ENCODE measurements at regions not wholly inside any gene's neighbourhood (a gene's known extent, or its start where the extent isn't known, plus 50 kb on each side); places are given as distances from the start of the nearest gene placed in this dataset.

DNA sequence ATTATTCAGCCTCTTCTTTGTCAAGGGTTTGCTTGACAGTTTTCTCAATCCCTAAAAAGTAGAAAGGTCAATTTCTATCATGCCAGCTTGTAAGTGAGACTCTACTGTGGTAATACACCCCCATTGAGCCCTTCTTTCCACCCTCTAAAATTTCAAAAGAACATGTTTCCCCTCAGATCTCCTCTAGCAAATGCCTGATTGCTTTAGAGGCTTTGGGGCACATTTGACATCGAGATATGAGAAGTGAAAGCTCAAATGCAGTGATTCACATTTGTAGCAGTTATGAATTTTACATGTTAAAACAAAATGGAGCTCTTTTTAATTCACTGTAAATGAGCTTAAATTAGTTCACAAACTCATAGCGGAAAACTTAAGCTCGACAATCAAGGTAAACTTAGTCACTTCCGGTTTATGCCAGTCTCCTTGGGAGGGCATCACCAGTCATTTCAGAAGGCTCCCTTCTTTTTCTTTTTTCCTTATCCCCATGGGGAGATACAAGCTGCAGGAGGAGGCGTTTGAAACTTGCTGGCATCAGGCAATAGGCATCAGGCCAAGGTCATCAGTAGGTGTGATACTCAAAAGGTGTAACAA, 55.3 kb upstream of the ADO start:
- Histone ChIP-seq H4K20me1 (ENCODE audit: control insufficient read depth, insufficient read depth, insufficient read length) (no peaks in the 10 kb centered on the region), H3K79me1 (ENCODE audit: insufficient read depth, low read depth, low read length, poor library complexity, severe bottlenecking) (no peaks in the 10 kb centered on the region), H4K91ac (ENCODE audit: insufficient read length, low read depth, low read length) (no peak overlapping the region), H2AFZ (ENCODE audit: low read length) (no peak overlapping the region), H4K8ac (replicated peaks; ENCODE audit: insufficient read length, low read depth, low read length) (no peak overlapping the region), H3K27me3 (ENCODE audit: insufficient read depth, low read length) (no peaks in the 10 kb centered on the region), H2AK5ac (ENCODE audit: insufficient read length, low read length) (no peak overlapping the region), H3K4ac (ENCODE audit: low read depth, low read length) (no peak overlapping the region), H3K56ac (ENCODE audit: insufficient read length, low read depth, low read length) (no peak overlapping the region), H3T11ph (ENCODE audit: low read length) (no peak overlapping the region), H3K27ac (ENCODE audit: insufficient read length, low read depth, low read length) (no peak overlapping the region), H3K14ac (ENCODE audit: insufficient read depth, low read length) (no peak overlapping the region), H3K79me2 (ENCODE audit: insufficient read depth, low read length) (no peaks in the 10 kb centered on the region), H2BK20ac (ENCODE audit: low read depth, low read length, poor library complexity, severe bottlenecking) (no peak overlapping the region), H3K9me3 (ENCODE audit: control insufficient read depth, low read depth, low read length) (no peaks in the 10 kb centered on the region), H2BK12ac (ENCODE audit: insufficient read length, low read depth, low read length) (no peak overlapping the region), H4K5ac (ENCODE audit: insufficient read length, low read depth, low read length) (no peak overlapping the region), H3K4me1 (ENCODE audit: insufficient read depth, low read length) (no peaks in the 10 kb centered on the region), H2BK15ac (ENCODE audit: low read depth, low read length) (no peak overlapping the region), H3K4me2 (ENCODE audit: insufficient read depth, insufficient read length, low read length) (no peak overlapping the region), H3K23ac (ENCODE audit: insufficient read length, low read depth, low read length) (no peak overlapping the region), H2BK5ac (ENCODE audit: insufficient read length, low read length) (no peak overlapping the region), H2BK120ac (ENCODE audit: low read depth, low read length, poor library complexity, severe bottlenecking) (no peak overlapping the region), H3K9ac (ENCODE audit: extremely low read depth, insufficient read length, low read length) (no peak overlapping the region), H3K18ac (ENCODE audit: insufficient read length, low read depth, low read length) (no peak overlapping the region), H3K23me2 (ENCODE audit: insufficient read length, low read depth, low read length, poor library complexity, severe bottlenecking) (no peaks in the 10 kb centered on the region)
- Mint-ChIP-seq H3K27ac (no peak overlapping the region), H3K36me3 (ENCODE audit: insufficient read depth in 1 of 3, low read depth in 3 of 3) (no peaks in the 10 kb centered on the region), H3K27me3 (ENCODE audit: low read depth) (no peaks in the 10 kb centered on the region), H3K9me3 (no peaks in the 10 kb centered on the region), H3K4me3 (no peak overlapping the region), H3K4me1 (no peaks in the 10 kb centered on the region)
- TF ChIP-seq, protein P1, sequence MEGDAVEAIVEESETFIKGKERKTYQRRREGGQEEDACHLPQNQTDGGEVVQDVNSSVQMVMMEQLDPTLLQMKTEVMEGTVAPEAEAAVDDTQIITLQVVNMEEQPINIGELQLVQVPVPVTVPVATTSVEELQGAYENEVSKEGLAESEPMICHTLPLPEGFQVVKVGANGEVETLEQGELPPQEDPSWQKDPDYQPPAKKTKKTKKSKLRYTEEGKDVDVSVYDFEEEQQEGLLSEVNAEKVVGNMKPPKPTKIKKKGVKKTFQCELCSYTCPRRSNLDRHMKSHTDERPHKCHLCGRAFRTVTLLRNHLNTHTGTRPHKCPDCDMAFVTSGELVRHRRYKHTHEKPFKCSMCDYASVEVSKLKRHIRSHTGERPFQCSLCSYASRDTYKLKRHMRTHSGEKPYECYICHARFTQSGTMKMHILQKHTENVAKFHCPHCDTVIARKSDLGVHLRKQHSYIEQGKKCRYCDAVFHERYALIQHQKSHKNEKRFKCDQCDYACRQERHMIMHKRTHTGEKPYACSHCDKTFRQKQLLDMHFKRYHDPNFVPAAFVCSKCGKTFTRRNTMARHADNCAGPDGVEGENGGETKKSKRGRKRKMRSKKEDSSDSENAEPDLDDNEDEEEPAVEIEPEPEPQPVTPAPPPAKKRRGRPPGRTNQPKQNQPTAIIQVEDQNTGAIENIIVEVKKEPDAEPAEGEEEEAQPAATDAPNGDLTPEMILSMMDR (conservative IDR thresholded peaks at IDR 0.05) = no peak
- no CpG with 5 or more reads among the region's 5 CpGs for WGBS (ENCODE audit: extremely low coverage, insufficient read length, low lambda C conversion rate)
- no peak for DNase-seq

Data from H9 (cell line).